ENCODE measurements at regions not wholly inside any gene's neighbourhood (a gene's known extent, or its start where the extent isn't known, plus 50 kb on each side); places are given as distances from the start of the nearest gene placed in this dataset.

DNA sequence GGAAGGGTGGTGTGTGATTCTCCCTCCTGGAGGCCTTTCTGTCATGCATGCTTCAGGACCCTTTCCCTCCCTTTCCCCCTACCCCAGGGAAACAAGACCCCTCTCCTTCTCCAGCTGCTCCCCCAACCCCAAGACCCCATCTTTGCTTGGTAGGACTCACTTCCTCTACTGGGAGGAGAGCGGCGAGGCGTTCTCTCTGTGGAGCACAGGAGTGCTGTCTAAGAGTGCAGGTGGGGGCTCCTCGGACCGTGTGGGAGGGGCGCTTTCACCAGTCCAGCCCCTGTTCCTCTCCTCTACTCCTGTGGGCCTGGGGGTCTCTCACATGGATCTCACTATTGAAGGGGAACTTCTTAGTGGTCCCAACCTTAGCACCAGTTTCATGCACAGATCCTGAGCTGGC is 456.1 kb upstream of the ASIC2 start:
- no peaks in the 10 kb centered on the region for H3K4me1 ChIP-seq (ENCODE audit: low read length)
- H3K4me3 ChIP-seq (ENCODE audit: low read length), result no peak overlapping the region
- no peaks in the 10 kb centered on the region for H4K20me1 ChIP-seq (ENCODE audit: insufficient read depth, low read length)
- no peak overlapping the region for H3K27ac ChIP-seq (ENCODE audit: low read length)
- TF ChIP-seq EZH2phosphoT487 (IDR thresholded peaks at IDR 0.05; ENCODE audit: low read depth), result no peak
- TF ChIP-seq, protein P1, sequence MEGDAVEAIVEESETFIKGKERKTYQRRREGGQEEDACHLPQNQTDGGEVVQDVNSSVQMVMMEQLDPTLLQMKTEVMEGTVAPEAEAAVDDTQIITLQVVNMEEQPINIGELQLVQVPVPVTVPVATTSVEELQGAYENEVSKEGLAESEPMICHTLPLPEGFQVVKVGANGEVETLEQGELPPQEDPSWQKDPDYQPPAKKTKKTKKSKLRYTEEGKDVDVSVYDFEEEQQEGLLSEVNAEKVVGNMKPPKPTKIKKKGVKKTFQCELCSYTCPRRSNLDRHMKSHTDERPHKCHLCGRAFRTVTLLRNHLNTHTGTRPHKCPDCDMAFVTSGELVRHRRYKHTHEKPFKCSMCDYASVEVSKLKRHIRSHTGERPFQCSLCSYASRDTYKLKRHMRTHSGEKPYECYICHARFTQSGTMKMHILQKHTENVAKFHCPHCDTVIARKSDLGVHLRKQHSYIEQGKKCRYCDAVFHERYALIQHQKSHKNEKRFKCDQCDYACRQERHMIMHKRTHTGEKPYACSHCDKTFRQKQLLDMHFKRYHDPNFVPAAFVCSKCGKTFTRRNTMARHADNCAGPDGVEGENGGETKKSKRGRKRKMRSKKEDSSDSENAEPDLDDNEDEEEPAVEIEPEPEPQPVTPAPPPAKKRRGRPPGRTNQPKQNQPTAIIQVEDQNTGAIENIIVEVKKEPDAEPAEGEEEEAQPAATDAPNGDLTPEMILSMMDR (IDR thresholded peaks at IDR 0.05; ENCODE audit: low read depth, low read length), result no peak
- no peaks in the 10 kb centered on the region for H3K9me3 ChIP-seq (ENCODE audit: insufficient read depth, low read length)
- H2AFZ ChIP-seq (ENCODE audit: low read depth, low read length), result no peak overlapping the region
- no peak overlapping the region for H3K9ac ChIP-seq (ENCODE audit: low read length)
- no peak overlapping the region for H3K4me2 ChIP-seq (ENCODE audit: low read length)
- H3K79me2 ChIP-seq (ENCODE audit: low read length), result no peaks in the 10 kb centered on the region
- H3K36me3 ChIP-seq (replicated peaks; ENCODE audit: low read depth, low read length), result no peaks in the 10 kb centered on the region
- H3K27me3 ChIP-seq (ENCODE audit: low read depth, low read length), result peaks cover 30% of the 10 kb centered on the region

DNA sequence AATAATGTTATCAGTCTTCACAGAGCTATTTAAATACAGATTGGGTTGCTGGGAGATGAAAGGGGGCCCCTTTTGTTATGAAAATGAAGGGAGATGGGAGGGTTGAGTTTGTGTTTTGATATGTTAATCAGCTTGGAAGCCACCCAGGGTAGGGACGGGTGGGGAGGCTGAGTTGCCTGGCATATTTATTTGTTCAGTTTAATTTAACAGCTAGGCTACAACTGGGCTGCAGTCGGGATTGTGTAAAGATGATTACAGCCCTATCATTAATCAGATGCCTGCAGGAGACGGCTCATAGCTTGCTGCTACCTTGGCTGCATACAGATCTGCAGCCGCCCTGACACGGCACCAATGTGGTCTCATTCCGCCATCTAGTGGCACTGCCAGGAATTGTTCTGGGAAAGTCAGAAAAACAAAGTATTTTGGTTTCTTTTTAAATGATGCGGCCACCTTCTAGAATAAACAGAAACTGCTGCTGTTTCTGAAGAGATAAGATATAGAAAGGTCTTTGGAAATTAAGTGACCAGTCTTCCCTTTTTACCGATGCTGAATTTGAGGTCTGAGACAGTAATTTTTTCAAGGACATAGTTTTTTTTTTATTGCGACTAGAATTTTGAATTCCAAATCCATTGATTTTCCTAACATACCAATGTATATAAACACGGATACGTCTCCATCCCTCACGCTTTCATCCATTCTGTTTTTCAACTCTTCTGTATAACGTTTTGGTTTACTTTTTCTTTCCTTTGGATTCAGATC is 458.0 kb upstream of the ASIC2 start:
- H3K9ac ChIP-seq (ENCODE audit: low read length), result no peak overlapping the region
- H3K4me1 ChIP-seq (ENCODE audit: low read length), result no peaks in the 10 kb centered on the region
- no peak overlapping the region for H3K27ac ChIP-seq (ENCODE audit: low read length)
- no peaks in the 10 kb centered on the region for H3K36me3 ChIP-seq (replicated peaks; ENCODE audit: low read depth, low read length)
- H3K4me3 ChIP-seq (ENCODE audit: low read length), result peak overlapping the region; percentile 67
- TF ChIP-seq, protein P1 (IDR thresholded peaks at IDR 0.05; ENCODE audit: low read depth, low read length), result peak; percentile 79
- TF ChIP-seq EZH2phosphoT487 (IDR thresholded peaks at IDR 0.05; ENCODE audit: low read depth), result no peak
- H2AFZ ChIP-seq (ENCODE audit: low read depth, low read length), result peak overlapping the region; percentile 51; the same call in 1 of the 2 replicates
- H4K20me1 ChIP-seq (ENCODE audit: insufficient read depth, low read length), result no peaks in the 10 kb centered on the region
- no peaks in the 10 kb centered on the region for H3K9me3 ChIP-seq (ENCODE audit: insufficient read depth, low read length)
- H3K4me2 ChIP-seq (ENCODE audit: low read length), result peak overlapping the region; percentile 68
- no peaks in the 10 kb centered on the region for H3K79me2 ChIP-seq (ENCODE audit: low read length)
- H3K27me3 ChIP-seq (ENCODE audit: low read depth, low read length), result peaks cover 34% of the 10 kb centered on the region

DNA sequence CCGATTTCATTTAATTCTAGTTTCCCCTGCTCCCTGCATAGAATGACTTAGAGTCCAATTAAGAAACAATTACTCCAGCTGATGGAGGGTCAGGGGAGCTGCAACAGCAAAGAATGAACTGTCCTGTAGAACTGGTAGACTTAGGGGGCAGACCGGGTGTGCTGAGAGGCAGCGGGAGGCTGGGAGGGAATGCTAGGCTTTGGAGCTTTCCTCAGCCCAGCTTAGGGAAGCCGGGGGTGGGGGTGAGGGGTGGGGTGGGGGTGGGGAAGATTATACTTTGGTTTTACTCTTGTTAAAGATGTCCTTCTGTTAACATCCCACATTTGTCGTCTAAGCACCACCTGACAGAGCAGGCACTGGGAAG is 458.6 kb upstream of the ASIC2 start:
- no peak overlapping the region for H3K27ac ChIP-seq (ENCODE audit: low read length)
- no peak overlapping the region for H3K9ac ChIP-seq (ENCODE audit: low read length)
- TF ChIP-seq, protein P1 (IDR thresholded peaks at IDR 0.05; ENCODE audit: low read depth, low read length), result no peak
- no peak for TF ChIP-seq EZH2phosphoT487 (IDR thresholded peaks at IDR 0.05; ENCODE audit: low read depth)
- H3K36me3 ChIP-seq (replicated peaks; ENCODE audit: low read depth, low read length), result no peaks in the 10 kb centered on the region
- H3K9me3 ChIP-seq (ENCODE audit: insufficient read depth, low read length), result no peaks in the 10 kb centered on the region
- no peaks in the 10 kb centered on the region for H4K20me1 ChIP-seq (ENCODE audit: insufficient read depth, low read length)
- H2AFZ ChIP-seq (ENCODE audit: low read depth, low read length), result peak overlapping the region; percentile 51; the same call in 1 of the 2 replicates
- H3K27me3 ChIP-seq (ENCODE audit: low read depth, low read length), result peaks cover 39% of the 10 kb centered on the region
- H3K4me2 ChIP-seq (ENCODE audit: low read length), result peak overlapping the region; percentile 68
- H3K79me2 ChIP-seq (ENCODE audit: low read length), result no peaks in the 10 kb centered on the region
- peak overlapping the region; percentile 67 for H3K4me3 ChIP-seq (ENCODE audit: low read length)
- H3K4me1 ChIP-seq (ENCODE audit: low read length), result no peaks in the 10 kb centered on the region

DNA sequence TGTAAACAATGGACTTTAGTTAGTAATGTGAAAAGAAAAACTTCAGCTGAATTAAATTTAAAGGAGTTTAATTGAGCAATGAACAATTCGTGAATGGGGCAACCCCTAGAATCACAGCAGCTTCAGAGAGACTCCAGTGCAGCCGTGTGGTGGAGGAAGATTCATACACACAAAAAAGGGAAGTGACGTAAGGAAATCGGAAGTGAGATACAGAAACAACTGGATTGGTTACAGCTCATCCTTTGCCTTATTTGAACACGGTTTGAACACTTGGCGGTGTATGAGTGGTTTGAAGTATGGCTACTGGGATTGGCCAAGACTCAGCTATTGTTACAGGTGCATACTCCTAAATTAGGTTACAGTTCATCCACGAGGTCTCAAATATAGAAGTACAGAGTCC is 460.4 kb upstream of the ASIC2 start:
- Histone ChIP-seq H3K4me2 (ENCODE audit: low read length) (peak overlapping the region; percentile 28; the same call in 1 of the 2 replicates), H3K9me3 (ENCODE audit: insufficient read depth, low read length) (no peaks in the 10 kb centered on the region), H3K27ac (ENCODE audit: low read length) (no peak overlapping the region), H3K4me1 (ENCODE audit: low read length) (no peaks in the 10 kb centered on the region), H3K4me3 (ENCODE audit: low read length) (no peak overlapping the region), H3K9ac (ENCODE audit: low read length) (no peak overlapping the region), H3K79me2 (ENCODE audit: low read length) (no peaks in the 10 kb centered on the region), H3K36me3 (replicated peaks; ENCODE audit: low read depth, low read length) (no peaks in the 10 kb centered on the region), H4K20me1 (ENCODE audit: insufficient read depth, low read length) (no peaks in the 10 kb centered on the region), H2AFZ (ENCODE audit: low read depth, low read length) (0 out of 2 replicates have a peak overlapping the region, but pooled peaks have one; percentile 71), H3K27me3 (ENCODE audit: low read depth, low read length) (peaks cover 46% of the 10 kb centered on the region)
- no peak for TF ChIP-seq EZH2phosphoT487 (IDR thresholded peaks at IDR 0.05; ENCODE audit: low read depth)
- TF ChIP-seq, protein P1 (IDR thresholded peaks at IDR 0.05; ENCODE audit: low read depth, low read length), result no peak

Measured in OCI-LY3 (cell line).